ENCODE measurements at regions not wholly inside any gene's neighbourhood (a gene's known extent, or its start where the extent isn't known, plus 50 kb on each side); places are given as distances from the start of the nearest gene placed in this dataset.

- no peak for TF ChIP-seq TCF12 (IDR thresholded peaks at IDR 0.05; ENCODE audit: low read depth)
- TF ChIP-seq TAF1 (IDR thresholded peaks at IDR 0.05; ENCODE audit: low read depth) = no peak
- TF ChIP-seq ZBTB7A (IDR thresholded peaks at IDR 0.05; ENCODE audit: low read depth) = no peak
- TF ChIP-seq FOXM1 (IDR thresholded peaks at IDR 0.05; ENCODE audit: borderline replicate concordance, low read depth) = no peak
- TF ChIP-seq, protein P1, sequence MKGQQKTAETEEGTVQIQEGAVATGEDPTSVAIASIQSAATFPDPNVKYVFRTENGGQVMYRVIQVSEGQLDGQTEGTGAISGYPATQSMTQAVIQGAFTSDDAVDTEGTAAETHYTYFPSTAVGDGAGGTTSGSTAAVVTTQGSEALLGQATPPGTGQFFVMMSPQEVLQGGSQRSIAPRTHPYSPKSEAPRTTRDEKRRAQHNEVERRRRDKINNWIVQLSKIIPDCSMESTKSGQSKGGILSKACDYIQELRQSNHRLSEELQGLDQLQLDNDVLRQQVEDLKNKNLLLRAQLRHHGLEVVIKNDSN (IDR thresholded peaks at IDR 0.05) = no peak
- no peak for TF ChIP-seq RAD21 (IDR thresholded peaks at IDR 0.05; ENCODE audit: low read depth)
- TF ChIP-seq CEBPB (IDR thresholded peaks at IDR 0.05) = no peak
Observed at GRCh38 chr6:108797951-108798669, 50.1 kb upstream of the ARMC2 start.

All from Ishikawa (cell line).